Skin epidermis (tissue), 12 donors: ENCODE measurements at regions not wholly inside any gene's neighbourhood (a gene's known extent, or its start where the extent isn't known, plus 50 kb on each side); places are given as distances from the start of the nearest gene placed in this dataset.
"Not testable (repeated sequence)": the region's sequence is repeated elsewhere in the genome, so short reads cannot be mapped to it uniquely, and the experiment has no call there.

Source experiments
- H3K27ac ChIP-seq, 21 experiments: fragments of 200-600 bp; sonication (generic) in 11 of 21; one replicate each; pipeline ENCODE4 v1.5.0; 2020; ENCODE audit warnings: mild to moderate bottlenecking in 3 of 21, inconsistent platforms in 2 of 21, moderate library complexity in 2 of 21
- H3K4me3 ChIP-seq, 7 experiments: fragments of 200-600 bp; sonication (generic) in 2 of 7; one replicate each; pipeline ENCODE4 v1.5.0; 2020; ENCODE audit warnings: inconsistent platforms in 2 of 7, mild to moderate bottlenecking in 2 of 7, moderate library complexity in 1 of 7

DNA sequence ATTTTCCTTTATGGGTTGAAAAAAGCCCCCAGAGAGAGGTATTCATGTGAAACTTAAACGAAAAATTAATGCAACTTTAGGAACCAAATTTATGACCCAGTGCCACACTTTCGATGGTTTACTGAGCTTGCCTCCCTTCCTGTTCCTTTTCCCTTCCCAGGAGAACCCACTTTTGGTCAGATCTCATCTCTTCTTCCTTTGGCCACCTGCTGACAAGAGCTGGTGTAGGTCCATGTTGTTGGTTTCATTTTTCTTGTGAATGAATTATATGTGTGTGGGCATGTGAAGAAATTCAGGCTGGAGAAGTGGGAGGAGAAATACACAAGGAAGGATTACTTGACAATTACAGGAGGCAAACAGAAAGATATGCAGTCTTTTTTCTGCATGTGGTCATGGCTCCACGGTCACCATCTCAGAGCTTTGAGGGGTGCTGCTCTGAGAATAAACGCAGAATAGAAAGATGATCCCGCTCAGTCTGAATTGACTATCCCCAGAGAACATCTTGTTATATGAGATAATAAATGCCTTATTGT, 111.3 kb upstream of the TCF4 start:
- Histone ChIP-seq H3K4me3 (no peak overlapping the region), H3K27ac (no peak overlapping the region)

DNA sequence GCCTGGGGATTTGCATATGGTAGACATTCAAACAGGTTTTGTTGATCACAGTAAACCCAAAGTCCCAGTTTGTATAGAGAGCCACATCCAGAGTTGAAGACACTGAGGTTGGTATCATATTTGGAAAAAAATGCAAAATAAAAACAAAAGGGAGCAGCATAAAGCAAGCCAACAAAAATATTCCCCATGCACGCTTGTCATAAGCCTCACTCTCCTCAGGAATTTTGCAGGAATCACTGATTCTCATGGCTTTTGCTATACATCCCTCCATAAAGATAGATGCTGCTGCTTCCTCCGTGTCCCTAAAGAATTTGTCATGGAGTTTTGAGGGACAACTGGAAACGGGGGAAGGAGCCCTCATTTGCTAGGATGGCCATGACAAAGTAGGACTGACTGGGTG, 108.8 kb upstream of the TCF4 start:
- Histone ChIP-seq H3K27ac (no peak overlapping the region), H3K4me3 (no peak overlapping the region)

GRCh38 chr18:55695091-55695490, 107.1 kb upstream of the TCF4 start:
- Histone ChIP-seq H3K4me3 (no peak overlapping the region), H3K27ac (no peak overlapping the region)

- no peak overlapping the region for H3K27ac ChIP-seq
- no peak overlapping the region for H3K4me3 ChIP-seq
These were observed 106.3 kb upstream of the TCF4 start for GRCh38 chr18:55694291-55694690.

DNA sequence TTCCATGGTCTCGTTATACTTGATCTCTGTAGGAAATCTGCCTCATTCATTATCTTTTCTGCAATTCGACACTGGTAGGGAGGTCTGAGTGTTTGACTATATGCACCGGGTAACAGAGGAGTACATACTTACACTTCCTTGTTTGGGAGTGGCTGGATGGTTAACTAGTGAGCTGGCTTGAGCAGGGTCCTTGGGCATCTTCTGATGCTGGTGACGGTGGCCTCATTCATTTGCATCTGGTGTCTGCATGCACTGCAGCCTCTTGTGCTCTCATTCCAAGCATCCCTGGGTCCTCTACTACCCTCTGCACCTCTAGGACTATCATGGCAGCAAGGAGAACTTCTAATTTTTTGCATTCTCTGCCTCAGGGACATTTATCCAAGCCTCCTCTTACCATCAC, 100.0 kb upstream of the TCF4 start:
- Histone ChIP-seq H3K27ac (no peak overlapping the region), H3K4me3 (no peak overlapping the region)

DNA sequence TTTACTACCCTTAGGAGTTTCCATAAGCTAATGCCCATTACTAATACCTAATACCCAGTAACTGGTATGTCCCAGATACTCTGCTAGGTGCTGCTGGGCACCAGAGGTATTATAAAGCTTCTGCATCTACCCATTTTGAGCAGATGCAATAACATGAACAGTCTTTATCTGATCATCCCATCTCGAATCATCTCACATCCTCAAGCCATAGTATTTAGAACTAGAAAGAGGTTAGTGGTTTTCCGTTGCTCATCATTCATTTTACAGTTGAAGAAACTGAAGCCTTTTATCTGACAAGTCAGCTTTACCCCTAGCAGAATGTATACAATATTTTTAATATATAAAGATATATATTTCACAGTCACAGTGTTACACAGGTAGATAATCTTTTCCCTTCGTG, 99.1 kb upstream of the TCF4 start:
- H3K4me3 ChIP-seq: no peak overlapping the region
- no peak overlapping the region for H3K27ac ChIP-seq

DNA sequence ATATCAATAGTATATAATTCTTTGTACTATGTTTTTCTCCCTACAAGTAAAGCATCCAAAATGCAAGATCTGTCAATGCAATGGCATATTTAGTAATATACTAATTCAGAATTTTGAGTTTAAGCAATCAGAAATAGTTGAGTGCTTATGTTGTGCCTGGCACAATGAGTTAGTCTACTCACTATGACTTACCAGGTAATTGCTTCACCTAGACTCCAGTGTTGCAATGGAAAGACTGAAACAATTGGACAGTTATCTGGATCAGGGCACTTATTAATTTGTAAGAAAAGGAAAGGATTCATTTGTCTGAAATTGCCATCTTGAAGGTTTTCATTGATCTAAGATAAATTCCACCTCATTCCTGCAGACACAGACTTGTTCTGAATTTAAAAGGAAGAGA, 97.6 kb upstream of the TCF4 start:
- H3K4me3 ChIP-seq: no peak overlapping the region
- H3K27ac ChIP-seq: no peak overlapping the region

DNA sequence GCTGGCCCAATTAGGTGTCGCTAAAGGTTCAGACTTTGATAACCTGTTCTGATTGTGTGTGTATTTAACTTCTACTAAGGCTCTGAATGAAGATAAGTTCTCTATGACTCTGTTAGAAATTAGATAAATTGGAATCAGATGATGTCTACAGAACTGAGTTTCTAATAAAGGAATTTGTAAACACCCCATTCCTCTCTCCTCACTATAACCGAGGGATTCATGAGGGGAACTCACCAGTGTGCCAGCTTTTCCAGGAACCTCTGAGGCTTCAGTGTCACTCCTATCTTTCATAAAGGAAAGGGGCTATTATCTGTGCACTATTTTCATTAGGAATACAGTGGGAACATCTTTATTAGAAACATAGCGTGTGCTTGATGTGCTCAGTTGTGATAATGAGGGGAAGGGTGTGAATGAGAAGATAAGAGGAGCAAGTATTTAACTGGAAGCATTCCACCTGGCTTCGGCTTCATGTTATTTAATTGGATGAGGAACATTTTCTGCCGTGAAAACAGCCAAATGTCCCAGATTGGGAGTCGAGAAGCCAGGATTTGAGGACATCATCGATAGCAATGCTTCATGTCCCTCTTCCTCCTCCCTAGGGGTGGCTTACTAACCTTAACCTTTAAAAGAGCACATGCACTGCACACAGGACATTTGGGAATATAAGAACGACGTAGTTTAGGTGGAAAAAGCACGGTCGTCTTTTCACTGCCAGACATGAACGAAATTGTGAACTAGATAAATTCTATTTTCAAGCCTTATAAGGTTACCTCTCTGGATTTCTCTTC, 84.8 kb upstream of the TCF4 start:
- no peak overlapping the region for H3K4me3 ChIP-seq
- peak overlapping the region in 1 of 21 experiments; percentile 13 for H3K27ac ChIP-seq

- Histone ChIP-seq H3K4me3 (no peak overlapping the region), H3K27ac (no peak overlapping the region)
These were observed 77.5 kb upstream of the TCF4 start for GRCh38 chr18:55665506-55665905.

DNA sequence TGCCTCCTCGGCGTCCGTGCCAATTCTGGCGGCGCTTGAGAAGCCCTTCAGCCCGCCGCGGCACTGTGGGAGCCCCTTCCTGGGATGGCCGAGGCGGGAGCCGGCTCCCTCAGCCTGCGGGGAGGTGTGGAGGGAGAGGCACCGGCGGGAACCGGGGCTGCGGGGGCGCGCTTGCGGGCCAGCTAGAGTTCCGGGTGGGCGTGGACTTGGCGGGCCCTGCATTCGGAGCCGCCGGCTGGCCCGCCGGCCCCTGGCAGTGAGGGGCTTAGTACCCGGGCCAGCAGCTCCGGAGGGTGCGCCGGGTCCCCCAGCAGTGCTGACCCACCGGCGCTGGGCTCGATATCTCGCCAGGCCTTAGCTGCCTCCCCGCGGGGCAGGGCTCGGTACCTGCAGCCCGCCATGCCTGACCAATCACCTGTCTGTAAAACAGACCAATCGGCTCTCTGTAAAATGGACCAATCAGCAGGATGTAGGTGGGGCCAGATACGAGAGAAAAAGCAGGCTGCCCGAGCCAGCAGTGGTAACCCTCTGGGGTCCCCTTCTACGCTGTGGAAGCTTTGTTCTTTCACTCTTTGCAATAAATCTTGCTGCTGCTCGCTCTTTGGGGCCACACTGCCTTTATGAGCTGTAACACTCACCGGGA, 76.9 kb upstream of the TCF4 start:
- H3K4me3 ChIP-seq, H3K27ac ChIP-seq: not testable (repeated sequence)

DNA sequence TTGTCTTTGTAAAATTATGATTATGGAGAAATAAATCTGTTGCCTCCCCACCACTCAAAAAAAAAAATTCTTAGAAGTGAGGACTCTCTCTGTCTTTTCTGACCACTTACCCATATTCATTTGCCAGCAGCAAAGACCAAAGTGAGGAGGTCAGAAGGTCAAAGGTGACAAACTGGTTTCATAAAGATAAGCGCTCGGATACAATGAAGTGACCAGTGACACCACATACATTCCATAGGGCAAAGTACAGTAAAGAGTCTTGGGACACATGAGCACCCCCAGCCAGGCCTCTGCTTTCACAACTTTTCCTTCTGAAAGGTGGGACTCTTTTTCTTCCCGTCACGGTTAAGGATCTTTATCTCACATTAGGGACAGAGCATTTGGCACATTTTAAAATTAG, 75.9 kb upstream of the TCF4 start:
- no peak overlapping the region for H3K27ac ChIP-seq
- no peak overlapping the region for H3K4me3 ChIP-seq

DNA sequence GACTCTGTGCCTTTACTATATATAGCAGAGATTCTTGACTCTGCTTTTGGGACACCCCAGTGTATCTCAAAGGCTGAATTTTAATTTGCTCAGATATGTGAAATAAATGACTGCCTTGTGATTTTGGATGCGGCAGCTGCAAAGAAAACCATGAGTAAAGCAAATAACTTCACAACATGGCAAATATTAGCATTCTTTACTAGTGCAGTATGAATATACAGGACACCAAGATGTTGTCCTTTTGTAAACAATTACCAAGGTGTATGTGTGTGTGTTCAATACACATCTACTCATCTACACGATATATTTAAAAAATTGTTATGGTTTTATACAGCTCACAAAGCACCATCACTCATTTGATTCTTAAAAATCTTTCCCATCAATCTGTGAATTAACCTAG, 70.6 kb upstream of the TCF4 start:
- H3K27ac ChIP-seq: no peak overlapping the region
- H3K4me3 ChIP-seq: no peak overlapping the region

DNA sequence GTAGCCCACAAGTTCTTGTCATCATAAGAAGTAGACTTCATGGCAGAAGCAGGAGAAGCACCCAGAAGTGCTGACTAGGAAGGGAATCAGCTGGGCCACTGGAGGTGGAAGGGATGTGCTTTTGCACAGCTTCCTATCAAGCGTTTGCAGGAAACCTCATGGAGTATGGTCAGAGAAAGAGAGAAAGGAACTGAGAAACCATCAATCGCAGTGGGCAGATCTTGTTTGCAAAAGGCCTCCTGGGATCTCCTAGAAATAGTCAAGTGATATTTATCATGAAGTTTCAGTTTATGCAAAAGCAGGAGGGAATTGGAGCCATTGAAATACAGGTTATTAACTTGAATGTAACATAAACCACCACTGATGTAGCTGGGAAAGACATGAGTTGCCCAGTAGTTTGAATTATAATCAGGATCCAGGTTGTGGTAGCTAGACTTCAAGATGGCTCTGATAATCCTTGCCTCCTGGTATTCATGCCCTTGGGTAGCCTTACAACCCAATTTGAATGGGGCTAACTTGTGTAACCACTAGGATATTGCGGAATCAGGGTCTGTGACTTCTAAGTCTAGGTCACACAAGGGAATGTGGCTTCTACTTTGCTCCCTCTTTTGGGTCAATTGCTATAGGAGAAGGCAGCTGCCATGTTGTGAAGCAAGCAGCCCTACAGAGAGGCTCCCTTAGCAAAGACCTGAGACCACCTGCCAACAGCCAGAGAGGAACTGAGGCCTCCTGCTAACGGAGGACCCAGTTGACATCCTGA, 69.8 kb upstream of the TCF4 start:
- H3K27ac ChIP-seq: no peak overlapping the region
- no peak overlapping the region for H3K4me3 ChIP-seq

DNA sequence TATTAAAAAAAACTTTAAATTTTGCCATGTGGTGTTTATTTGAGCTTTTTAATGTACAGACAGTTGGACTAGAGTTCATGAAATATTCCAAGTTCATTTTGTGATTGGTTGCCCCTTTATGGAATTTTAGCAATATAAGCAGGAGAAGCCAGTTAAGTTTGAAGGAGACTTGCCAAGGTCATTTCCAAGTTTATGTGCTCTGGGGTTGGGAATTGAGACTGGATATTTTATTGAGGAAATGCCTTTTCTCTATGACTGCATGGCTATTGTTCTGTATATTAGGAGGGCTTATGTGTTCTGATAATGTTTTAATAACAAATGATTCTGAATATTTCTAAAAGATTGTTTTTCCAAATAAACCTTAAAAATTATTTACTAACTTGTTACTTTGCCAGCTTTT, 67.0 kb upstream of the TCF4 start:
- no peak overlapping the region for H3K4me3 ChIP-seq
- H3K27ac ChIP-seq: no peak overlapping the region

DNA sequence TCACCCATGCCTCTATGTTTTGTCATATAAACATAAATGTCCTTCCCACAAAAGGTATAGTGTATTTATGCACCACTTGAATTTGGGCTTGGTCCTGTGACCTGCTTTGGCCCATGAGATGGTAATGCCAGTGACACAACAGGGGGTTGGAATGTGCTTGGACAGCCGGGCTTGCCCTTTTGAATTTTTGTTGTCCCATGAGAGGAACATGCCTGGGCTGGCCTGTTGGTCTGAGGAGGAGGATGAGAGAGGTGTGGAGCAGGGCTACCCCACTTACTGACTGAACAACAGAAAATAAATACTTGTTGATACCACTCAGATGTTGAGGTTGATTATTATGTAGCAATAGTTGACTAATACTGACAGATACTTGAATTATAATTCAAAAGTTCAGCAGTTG, 63.2 kb upstream of the TCF4 start:
- Histone ChIP-seq H3K27ac (no peak overlapping the region), H3K4me3 (no peak overlapping the region)

- no peak overlapping the region for H3K27ac ChIP-seq
These were observed 62.4 kb upstream of the TCF4 start for GRCh38 chr18:55650363-55650870.

GRCh38 chr18:55647331-55647730, 59.3 kb upstream of the TCF4 start:
- H3K4me3 ChIP-seq: no peak overlapping the region
- no peak overlapping the region for H3K27ac ChIP-seq

More at GRCh38 chr18:55650363-55650870, 62.4 kb upstream of the TCF4 start:
- H3K4me3 ChIP-seq: no peak overlapping the region

GRCh38 chr18:55642191-55642590, 54.2 kb upstream of the TCF4 start:
- no peak overlapping the region for H3K27ac ChIP-seq
- no peak overlapping the region for H3K4me3 ChIP-seq

GRCh38 chr18:55641486-55641885, 53.5 kb upstream of the TCF4 start:
- Histone ChIP-seq H3K27ac (no peak overlapping the region), H3K4me3 (no peak overlapping the region)
